ENCODE measurements at regions not wholly inside any gene's neighbourhood (a gene's known extent, or its start where the extent isn't known, plus 50 kb on each side); places are given as distances from the start of the nearest gene placed in this dataset.

DNA sequence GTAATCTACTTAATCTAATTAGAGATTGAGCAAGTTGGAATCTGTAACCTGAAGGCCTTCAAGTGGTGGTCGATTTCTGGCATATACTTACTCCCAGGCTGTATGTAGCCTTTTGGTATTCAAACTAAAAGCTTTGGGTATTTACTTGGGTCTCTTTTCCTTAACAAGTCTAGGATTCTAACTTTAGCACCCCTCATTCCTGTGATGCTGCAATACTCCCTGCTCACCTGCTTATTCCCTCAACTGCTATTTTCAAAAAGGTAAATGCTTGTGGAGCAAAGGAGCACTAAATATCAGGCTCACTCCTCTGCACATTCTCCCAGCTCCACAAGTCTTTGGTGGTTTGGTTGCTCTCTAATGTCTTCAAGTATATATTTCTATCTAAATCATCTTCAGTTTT lies 68.0 kb upstream of the CYYR1 start:
- no peak for DNase-seq

DNA sequence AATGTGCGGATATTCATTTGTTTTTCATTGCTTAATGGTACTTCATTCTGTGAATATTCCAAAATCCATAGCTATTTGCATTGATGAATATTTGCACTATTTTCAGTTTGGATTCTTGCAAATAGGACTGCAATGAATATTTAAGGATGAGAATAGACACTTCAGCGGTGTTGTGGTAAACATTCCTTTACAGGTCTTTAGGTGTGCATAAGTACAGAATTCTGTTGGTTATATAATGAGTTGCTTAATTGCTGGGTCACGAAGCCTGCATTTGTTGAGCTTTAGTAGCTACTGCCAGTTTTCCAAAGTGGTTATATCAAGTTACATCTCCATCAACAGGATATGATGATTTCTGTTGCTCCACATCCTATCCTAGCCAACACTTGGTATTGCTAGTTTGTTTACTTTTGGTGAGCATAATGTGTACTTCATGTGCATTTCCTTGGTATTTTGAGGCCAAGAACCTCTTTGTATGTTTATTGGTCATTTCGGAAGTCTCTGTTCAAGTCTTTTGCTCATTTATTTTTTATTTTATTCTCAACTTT lies 64.2 kb upstream of the CYYR1 start:
- no peak for DNase-seq

DNA sequence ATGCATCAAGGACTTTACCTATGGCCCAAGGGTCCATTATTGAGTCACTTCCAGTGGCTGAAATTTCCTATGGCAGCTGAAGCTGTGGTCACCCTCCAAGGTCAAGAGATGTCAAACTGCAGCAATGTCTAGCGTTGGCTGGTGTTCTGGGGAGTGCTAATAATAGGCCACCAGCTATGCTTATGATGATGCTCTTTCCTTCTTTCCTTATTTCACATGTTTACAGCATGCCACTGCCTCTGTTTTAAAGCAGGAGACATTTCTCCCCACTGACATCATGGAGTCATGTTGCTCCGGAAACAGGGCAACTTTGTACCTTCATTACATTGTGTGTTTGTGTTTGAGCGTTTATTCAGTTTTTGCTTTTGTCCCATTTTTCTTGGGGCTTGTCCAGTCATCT lies 62.6 kb upstream of the CYYR1 start:
- DNase-seq: no peak

DNA sequence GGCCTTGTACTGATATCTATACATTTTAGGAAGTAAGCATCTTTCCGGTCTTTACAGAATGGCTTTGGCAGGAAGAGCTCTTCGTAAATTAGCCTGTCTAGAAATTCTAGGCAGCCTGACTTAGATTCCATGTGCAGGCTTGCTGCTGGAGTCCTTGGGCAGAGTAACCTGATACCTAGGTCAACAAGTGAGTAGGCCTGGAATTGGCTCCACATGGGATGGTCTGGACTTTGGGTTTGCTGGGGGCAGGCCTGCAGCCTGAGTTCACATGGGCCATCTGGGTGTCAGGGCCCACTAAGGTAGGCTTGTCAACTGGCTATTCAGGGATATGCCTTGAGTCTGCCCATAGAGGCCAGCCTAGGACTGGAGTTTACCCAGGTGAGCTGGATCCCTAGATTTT lies 59.6 kb upstream of the CYYR1 start:
- DNase-seq: no peak

DNA sequence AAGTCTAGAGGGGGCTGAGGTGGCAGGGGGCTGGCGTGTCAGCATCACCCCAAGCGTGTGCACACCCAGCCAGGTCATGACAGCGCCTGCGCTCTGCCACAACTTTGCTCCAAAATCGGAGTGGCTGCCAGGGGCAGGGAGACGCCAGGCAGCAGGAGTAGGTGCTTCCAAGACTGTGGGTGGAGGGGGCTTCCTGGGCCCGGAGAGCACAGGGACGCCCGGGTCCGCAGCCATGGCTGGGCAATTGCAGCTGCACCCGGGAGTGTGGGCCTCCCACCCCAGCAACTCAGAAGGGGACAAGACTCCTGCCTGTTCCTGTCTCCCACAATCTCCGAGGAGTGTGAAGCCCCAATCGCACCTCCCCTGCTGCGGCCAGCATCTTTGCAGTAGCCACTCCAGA lies 53.1 kb upstream of the CYYR1 start:
- no peak for DNase-seq

DNA sequence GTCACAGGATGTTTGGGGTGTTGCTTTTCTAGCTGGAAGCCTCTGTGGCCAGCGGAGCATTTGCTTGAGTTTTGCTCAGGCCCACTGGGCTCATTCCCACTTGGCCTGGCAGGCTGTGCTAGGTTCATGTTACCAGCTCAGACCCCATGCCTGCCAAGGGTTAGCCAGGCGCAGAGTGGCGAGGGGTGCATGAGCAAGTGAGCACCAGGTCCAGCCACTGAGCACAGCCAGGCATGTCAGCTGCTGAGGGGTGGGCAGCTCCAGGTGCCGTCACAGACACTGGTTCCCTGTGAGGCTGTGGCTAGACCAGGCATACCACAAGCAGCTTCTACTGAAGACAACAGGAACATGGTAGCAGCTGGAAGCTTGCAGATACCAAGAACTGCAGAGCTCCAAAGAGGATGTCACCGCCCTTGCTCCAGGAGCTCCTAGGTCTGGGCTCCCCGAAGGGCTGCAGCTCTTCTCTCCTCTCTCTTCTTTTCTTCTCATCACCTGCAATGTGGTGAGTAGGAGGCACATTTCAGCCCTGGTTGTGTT lies 52.0 kb upstream of the CYYR1 start:
- no peak for DNase-seq

All from fibroblast of skin of right quadriceps (primary cell).